GM12873 (cell line): ENCODE measurements at regions not wholly inside any gene's neighbourhood (a gene's known extent, or its start where the extent isn't known, plus 50 kb on each side); places are given as distances from the start of the nearest gene placed in this dataset.

ENCODE experiments used
- CTCF ChIP-seq: IDR thresholded peaks from 2 replicates; pipeline ENCODE4 v1.5.1; 2012; ENCODE audit warnings: low read depth, mild to moderate bottlenecking, moderate library complexity, low read length, control low read depth; ENCODE audit not compliant: insufficient read depth; ENCODE audit errors: missing control alignments

GRCh38 chr4:111499706-111500105 is 645.5 kb upstream of the FAM241A start:
- TF ChIP-seq CTCF = no peak

- TF ChIP-seq CTCF = no peak
Observed at GRCh38 chr4:111500858-111501257, 644.4 kb upstream of the FAM241A start.

DNA sequence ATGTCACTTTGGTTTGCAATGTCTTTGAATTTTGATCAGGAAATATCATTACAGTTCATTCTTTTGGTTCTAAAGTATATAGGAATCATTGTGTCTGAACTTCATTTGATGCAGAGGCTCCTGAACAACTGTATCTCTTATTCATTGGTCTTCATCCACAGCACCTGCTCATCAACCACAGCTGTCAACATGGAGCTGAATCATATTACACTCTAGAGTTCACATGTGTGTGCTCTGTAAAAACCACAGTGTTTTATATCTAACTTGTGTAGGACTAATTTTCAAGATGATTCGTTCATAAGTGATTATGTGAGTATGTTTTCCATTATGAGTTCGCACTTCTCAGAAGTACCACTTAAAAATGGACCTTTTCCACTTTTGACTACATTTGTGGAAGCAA is 643.3 kb upstream of the FAM241A start:
- TF ChIP-seq CTCF = no peak

DNA sequence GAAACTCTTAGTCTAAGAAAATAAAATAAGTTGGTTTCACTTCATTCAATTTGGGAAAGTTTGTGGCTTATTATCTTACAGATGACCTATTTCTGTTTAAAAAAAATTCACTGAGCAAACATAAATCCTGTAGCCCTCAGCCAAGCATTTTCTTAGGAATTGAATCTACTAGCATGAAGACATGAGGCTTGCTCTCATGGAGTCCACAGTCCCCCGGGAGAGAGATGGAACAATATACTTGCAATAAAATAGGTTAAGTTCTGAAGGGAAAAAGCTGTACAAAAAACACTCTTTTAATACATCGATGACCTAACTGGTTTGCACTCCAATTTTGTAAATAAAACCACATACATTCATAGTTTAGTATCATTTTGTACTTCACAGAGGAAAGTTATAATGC is 642.6 kb upstream of the FAM241A start:
- TF ChIP-seq CTCF = no peak

GRCh38 chr4:111506706-111507105 is 638.5 kb upstream of the FAM241A start:
- TF ChIP-seq CTCF = no peak

DNA sequence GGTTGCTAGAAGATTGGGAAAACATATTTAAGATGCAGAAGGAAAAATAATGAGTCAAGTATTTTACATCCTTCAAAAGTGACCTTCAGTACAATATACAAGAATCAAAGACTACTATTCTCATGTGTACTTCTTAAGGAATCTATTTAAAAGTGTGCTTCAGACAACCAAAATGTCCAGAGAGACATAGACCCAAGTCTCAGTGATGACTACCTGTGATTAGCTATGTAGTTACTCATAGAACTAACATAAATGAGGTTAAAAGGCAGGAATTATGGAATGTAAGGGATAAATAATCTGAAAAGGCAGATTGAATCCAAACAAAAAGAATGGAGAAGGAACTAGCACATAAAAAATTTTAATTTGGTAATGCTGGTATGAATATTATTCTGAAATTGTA is 634.7 kb upstream of the FAM241A start:
- TF ChIP-seq CTCF = no peak

- no peak for TF ChIP-seq CTCF
Observed at GRCh38 chr4:111512081-111512783, 633.0 kb upstream of the FAM241A start.
